ENCODE measurements at regions not wholly inside any gene's neighbourhood (a gene's known extent, or its start where the extent isn't known, plus 50 kb on each side); places are given as distances from the start of the nearest gene placed in this dataset.

GRCh38 chr16:35533683-35534082 is 2074.3 kb downstream of the TP53TG3F start:
- DNase-seq (ENCODE audit: extremely low read depth in 1 of 11, low read depth in 9 of 11, low spot score in 4 of 11) = no peak

GRCh38 chr16:35543486-35543885 is 2084.1 kb downstream of the TP53TG3F start:
- no peak for DNase-seq (ENCODE audit: extremely low read depth in 1 of 11, low read depth in 9 of 11, low spot score in 4 of 11)

GRCh38 chr16:35552763-35553162 is 2093.4 kb downstream of the TP53TG3F start:
- no peak for DNase-seq (ENCODE audit: extremely low read depth in 1 of 11, low read depth in 9 of 11, low spot score in 4 of 11)

GRCh38 chr16:35557731-35558130 is 2098.3 kb downstream of the TP53TG3F start:
- DNase-seq (ENCODE audit: extremely low read depth in 1 of 11, low read depth in 9 of 11, low spot score in 4 of 11) = no peak

GRCh38 chr16:35559911-35560636 is 2100.7 kb downstream of the TP53TG3F start:
- DNase-seq (ENCODE audit: extremely low read depth in 1 of 11, low read depth in 9 of 11, low spot score in 4 of 11) = no peak

- DNase-seq (ENCODE audit: extremely low read depth in 1 of 11, low read depth in 9 of 11, low spot score in 4 of 11) = no peak
These were observed 2101.2 kb downstream of the TP53TG3F start for GRCh38 chr16:35560637-35560984.

- no peak for DNase-seq (ENCODE audit: extremely low read depth in 1 of 11, low read depth in 9 of 11, low spot score in 4 of 11)
These were observed 2101.9 kb downstream of the TP53TG3F start for GRCh38 chr16:35561346-35561745.

- DNase-seq (ENCODE audit: extremely low read depth in 1 of 11, low read depth in 9 of 11, low spot score in 4 of 11) = no peak
These were observed 2103.1 kb downstream of the TP53TG3F start for GRCh38 chr16:35562471-35562870.

GRCh38 chr16:35562919-35563318 is 2103.5 kb downstream of the TP53TG3F start:
- no peak for DNase-seq (ENCODE audit: extremely low read depth in 1 of 11, low read depth in 9 of 11, low spot score in 4 of 11)

- no peak for DNase-seq (ENCODE audit: extremely low read depth in 1 of 11, low read depth in 9 of 11, low spot score in 4 of 11)
These were observed 2104.7 kb downstream of the TP53TG3F start for GRCh38 chr16:35564148-35564547.

GRCh38 chr16:35564889-35565288 is 2105.5 kb downstream of the TP53TG3F start:
- no peak for DNase-seq (ENCODE audit: extremely low read depth in 1 of 11, low read depth in 9 of 11, low spot score in 4 of 11)

GRCh38 chr16:35565626-35566025 is 2106.2 kb downstream of the TP53TG3F start:
- no peak for DNase-seq (ENCODE audit: extremely low read depth in 1 of 11, low read depth in 9 of 11, low spot score in 4 of 11)

GRCh38 chr16:35569413-35569812 is 2110.0 kb downstream of the TP53TG3F start:
- DNase-seq (ENCODE audit: extremely low read depth in 1 of 11, low read depth in 9 of 11, low spot score in 4 of 11) = no peak

GRCh38 chr16:35570946-35571345 is 2111.5 kb downstream of the TP53TG3F start:
- DNase-seq (ENCODE audit: extremely low read depth in 1 of 11, low read depth in 9 of 11, low spot score in 4 of 11) = no peak

GRCh38 chr16:35572186-35572585 is 2112.8 kb downstream of the TP53TG3F start:
- DNase-seq (ENCODE audit: extremely low read depth in 1 of 11, low read depth in 9 of 11, low spot score in 4 of 11) = no peak

GRCh38 chr16:35573407-35573806 is 2114.0 kb downstream of the TP53TG3F start:
- no peak for DNase-seq (ENCODE audit: extremely low read depth in 1 of 11, low read depth in 9 of 11, low spot score in 4 of 11)

GRCh38 chr16:35574011-35574410 is 2114.6 kb downstream of the TP53TG3F start:
- no peak for DNase-seq (ENCODE audit: extremely low read depth in 1 of 11, low read depth in 9 of 11, low spot score in 4 of 11)

- DNase-seq (ENCODE audit: extremely low read depth in 1 of 11, low read depth in 9 of 11, low spot score in 4 of 11) = no peak
These were observed 2115.3 kb downstream of the TP53TG3F start for GRCh38 chr16:35574454-35575431.

GRCh38 chr16:35575432-35575821 is 2116.0 kb downstream of the TP53TG3F start:
- DNase-seq (ENCODE audit: extremely low read depth in 1 of 11, low read depth in 9 of 11, low spot score in 4 of 11) = no peak

GRCh38 chr16:35585411-35585810 is 2126.0 kb downstream of the TP53TG3F start:
- no peak for DNase-seq (ENCODE audit: extremely low read depth in 1 of 11, low read depth in 9 of 11, low spot score in 4 of 11)
